ENCODE measurements at regions not wholly inside any gene's neighbourhood (a gene's known extent, or its start where the extent isn't known, plus 50 kb on each side); places are given as distances from the start of the nearest gene placed in this dataset.
"Not testable (repeated sequence)": the region's sequence is repeated elsewhere in the genome, so short reads cannot be mapped to it uniquely, and the experiment has no call there.

DNA sequence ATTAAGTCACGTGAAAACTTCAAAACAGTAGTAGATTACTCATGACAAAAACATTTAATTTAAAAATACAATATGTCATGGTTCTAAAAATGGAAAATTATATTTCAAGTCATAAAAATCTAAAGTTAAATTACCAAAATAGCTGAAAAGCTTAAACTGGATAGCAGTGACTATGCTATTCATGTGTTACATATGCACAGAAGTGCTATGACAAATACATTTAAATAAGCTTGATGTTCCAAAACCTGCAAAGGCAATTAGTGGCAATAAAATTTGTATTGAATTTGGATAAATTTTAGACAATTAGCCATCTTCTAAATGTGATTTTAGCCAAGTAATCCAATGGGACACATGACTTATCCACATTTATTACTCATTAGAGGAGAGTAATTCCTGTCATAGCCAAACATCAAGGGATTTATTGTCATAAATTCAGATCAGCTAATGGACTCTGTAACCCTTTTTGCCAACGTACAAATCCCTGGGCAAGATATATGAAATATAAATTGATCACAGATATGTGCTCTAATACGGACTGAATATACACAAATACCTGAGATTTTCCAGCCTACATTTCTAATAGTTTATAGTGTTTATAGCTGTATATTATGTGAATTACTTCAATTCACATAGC is 419.4 kb downstream of the ISL1 start:
- H3K4me1 ChIP-seq (ENCODE audit: insufficient read depth, low read length): no peaks in the 10 kb centered on the region
- DNase-seq: no peak
- no peaks in the 10 kb centered on the region for H3K36me3 ChIP-seq (ENCODE audit: insufficient read depth, low read length)
- no peaks in the 10 kb centered on the region for H3K27me3 ChIP-seq (ENCODE audit: insufficient read depth, low read length, poor library complexity, severe bottlenecking)
- CTCF ChIA-PET: no interaction called here
- H3K27ac ChIP-seq (ENCODE audit: low read depth, low read length): no peak overlapping the region
- H3K27ac Mint-ChIP-seq: no peak overlapping the region
- POLR2A ChIA-PET: no interaction called here
- H3K9me3 Mint-ChIP-seq: peaks cover 4 to 20% (median 7%) of the 10 kb centered on the region in 5 donors
- no peak overlapping the region for H3K4me3 Mint-ChIP-seq
- no peaks in the 10 kb centered on the region for H3K4me1 Mint-ChIP-seq
- no peaks in the 10 kb centered on the region for H3K36me3 Mint-ChIP-seq
- no peaks in the 10 kb centered on the region for H3K27me3 Mint-ChIP-seq
- H3K4me3 ChIP-seq (ENCODE audit: low read length): no peak overlapping the region
- H3K9me3 ChIP-seq (ENCODE audit: low read length): no peaks in the 10 kb centered on the region

- Mint-ChIP-seq H3K9me3 (peaks cover 5 to 14% (median 6%) of the 10 kb centered on the region in 5 donors), H3K27ac (no peak overlapping the region), H3K36me3 (no peaks in the 10 kb centered on the region), H3K4me1 (no peaks in the 10 kb centered on the region), H3K4me3 (no peak overlapping the region), H3K27me3 (no peaks in the 10 kb centered on the region)
- Histone ChIP-seq H3K4me3 (ENCODE audit: low read length) (no peak overlapping the region), H3K27ac (ENCODE audit: low read depth, low read length) (no peak overlapping the region), H3K27me3 (ENCODE audit: insufficient read depth, low read length, poor library complexity, severe bottlenecking) (no peaks in the 10 kb centered on the region), H3K36me3 (ENCODE audit: insufficient read depth, low read length) (no peaks in the 10 kb centered on the region), H3K9me3 (ENCODE audit: low read length) (no peaks in the 10 kb centered on the region), H3K4me1 (ENCODE audit: insufficient read depth, low read length) (no peaks in the 10 kb centered on the region)
- CTCF ChIA-PET: no interaction called here
- POLR2A ChIA-PET: no interaction called here
- no peak for DNase-seq
Observed at GRCh38 chr5:51806677-51807076, 423.4 kb downstream of the ISL1 start.

- Histone ChIP-seq H3K27ac (ENCODE audit: low read depth, low read length) (no peak overlapping the region), H3K9me3 (ENCODE audit: low read length) (no peaks in the 10 kb centered on the region), H3K4me3 (ENCODE audit: low read length) (no peak overlapping the region), H3K27me3 (ENCODE audit: insufficient read depth, low read length, poor library complexity, severe bottlenecking) (no peaks in the 10 kb centered on the region), H3K36me3 (ENCODE audit: insufficient read depth, low read length) (no peaks in the 10 kb centered on the region), H3K4me1 (ENCODE audit: insufficient read depth, low read length) (no peaks in the 10 kb centered on the region)
- H3K4me1 Mint-ChIP-seq: no peaks in the 10 kb centered on the region
- H3K4me3 Mint-ChIP-seq: no peak overlapping the region
- no peaks in the 10 kb centered on the region for H3K36me3 Mint-ChIP-seq
- DNase-seq: no peak
- ChIA-PET POLR2A (no interaction called here), CTCF (no interaction called here)
- H3K27ac Mint-ChIP-seq: no peak overlapping the region
- peaks cover 6 to 16% (median 7%) of the 10 kb centered on the region in 5 donors for H3K9me3 Mint-ChIP-seq
- H3K27me3 Mint-ChIP-seq: no peaks in the 10 kb centered on the region
Observed at GRCh38 chr5:51810592-51810991, 427.3 kb downstream of the ISL1 start.

- CTCF ChIA-PET: no interaction called here
- H3K4me3 ChIP-seq (ENCODE audit: low read length): no peak overlapping the region
- POLR2A ChIA-PET: no interaction called here
Observed at GRCh38 chr5:51811883-51812471, 428.7 kb downstream of the ISL1 start.

GRCh38 chr5:51814817-51815216 is 431.6 kb downstream of the ISL1 start:
- CTCF ChIA-PET, POLR2A ChIA-PET: not testable (repeated sequence)

More at GRCh38 chr5:51811883-51812471, 428.7 kb downstream of the ISL1 start:
- no peaks in the 10 kb centered on the region for H3K4me1 ChIP-seq (ENCODE audit: insufficient read depth, low read length)
- Mint-ChIP-seq H3K4me3 (no peak overlapping the region), H3K36me3 (no peaks in the 10 kb centered on the region), H3K9me3 (peaks cover 0 to 18% (median 7%) of the 10 kb centered on the region in 5 donors), H3K4me1 (no peaks in the 10 kb centered on the region), H3K27me3 (no peaks in the 10 kb centered on the region), H3K27ac (peak overlapping the region in 1 of 8 donors; percentile 50)
- H3K27ac ChIP-seq (ENCODE audit: low read depth, low read length): no peak overlapping the region
- no peaks in the 10 kb centered on the region for H3K36me3 ChIP-seq (ENCODE audit: insufficient read depth, low read length)
- H3K27me3 ChIP-seq (ENCODE audit: insufficient read depth, low read length, poor library complexity, severe bottlenecking): no peaks in the 10 kb centered on the region
- DNase-seq: no peak
- no peaks in the 10 kb centered on the region for H3K9me3 ChIP-seq (ENCODE audit: low read length)

GRCh38 chr5:51816427-51816826 is 433.2 kb downstream of the ISL1 start:
- POLR2A ChIA-PET: no interaction called here
- no peaks in the 10 kb centered on the region for H3K9me3 ChIP-seq (ENCODE audit: low read length)
- no peaks in the 10 kb centered on the region for H3K4me1 Mint-ChIP-seq
- no peaks in the 10 kb centered on the region for H3K4me1 ChIP-seq (ENCODE audit: insufficient read depth, low read length)
- H3K9me3 Mint-ChIP-seq: peaks cover 0 to 24% (median 12%) of the 10 kb centered on the region in 5 donors
- no peak for DNase-seq
- H3K36me3 Mint-ChIP-seq: no peaks in the 10 kb centered on the region
- H3K27me3 ChIP-seq (ENCODE audit: insufficient read depth, low read length, poor library complexity, severe bottlenecking): no peaks in the 10 kb centered on the region
- no peak overlapping the region for H3K27ac Mint-ChIP-seq
- CTCF ChIA-PET: no interaction called here
- no peak overlapping the region for H3K4me3 ChIP-seq (ENCODE audit: low read length)
- H3K36me3 ChIP-seq (ENCODE audit: insufficient read depth, low read length): no peaks in the 10 kb centered on the region
- no peak overlapping the region for H3K27ac ChIP-seq (ENCODE audit: low read depth, low read length)
- H3K27me3 Mint-ChIP-seq: no peaks in the 10 kb centered on the region
- H3K4me3 Mint-ChIP-seq: no peak overlapping the region

More at GRCh38 chr5:51814817-51815216, 431.6 kb downstream of the ISL1 start:
- not testable (repeated sequence) for H3K27me3 ChIP-seq (ENCODE audit: insufficient read depth, low read length, poor library complexity, severe bottlenecking); H3K9me3 ChIP-seq (ENCODE audit: low read length); H3K4me1 ChIP-seq (ENCODE audit: insufficient read depth, low read length); H3K4me3 ChIP-seq (ENCODE audit: low read length); H3K27ac ChIP-seq (ENCODE audit: low read depth, low read length); H3K4me1 Mint-ChIP-seq; H3K27me3 Mint-ChIP-seq; H3K27ac Mint-ChIP-seq; H3K36me3 ChIP-seq (ENCODE audit: insufficient read depth, low read length); H3K4me3 Mint-ChIP-seq; H3K36me3 Mint-ChIP-seq; DNase-seq
- H3K9me3 Mint-ChIP-seq: peaks cover 0 to 18% (median 9%) of the 10 kb centered on the region in 5 donors

GRCh38 chr5:51821697-51822096 is 438.4 kb downstream of the ISL1 start:
- Mint-ChIP-seq H3K4me1 (no peaks in the 10 kb centered on the region), H3K27me3 (no peaks in the 10 kb centered on the region), H3K36me3 (no peaks in the 10 kb centered on the region), H3K27ac (no peak overlapping the region), H3K4me3 (no peak overlapping the region), H3K9me3 (peaks cover 0 to 25% (median 13%) of the 10 kb centered on the region in 5 donors)
- POLR2A ChIA-PET: no interaction called here
- Histone ChIP-seq H3K4me3 (ENCODE audit: low read length) (no peak overlapping the region), H3K9me3 (ENCODE audit: low read length) (no peaks in the 10 kb centered on the region), H3K36me3 (ENCODE audit: insufficient read depth, low read length) (no peaks in the 10 kb centered on the region), H3K4me1 (ENCODE audit: insufficient read depth, low read length) (no peaks in the 10 kb centered on the region), H3K27ac (ENCODE audit: low read depth, low read length) (no peak overlapping the region), H3K27me3 (ENCODE audit: insufficient read depth, low read length, poor library complexity, severe bottlenecking) (no peaks in the 10 kb centered on the region)
- DNase-seq: no peak
- CTCF ChIA-PET: no interaction called here

GRCh38 chr5:51829230-51829629 is 446.0 kb downstream of the ISL1 start:
- no peak for DNase-seq
- H3K36me3 Mint-ChIP-seq: no peaks in the 10 kb centered on the region
- no peak overlapping the region for H3K4me3 Mint-ChIP-seq
- no peaks in the 10 kb centered on the region for H3K4me1 ChIP-seq (ENCODE audit: insufficient read depth, low read length)
- H3K27ac ChIP-seq (ENCODE audit: low read depth, low read length): no peak overlapping the region
- H3K36me3 ChIP-seq (ENCODE audit: insufficient read depth, low read length): no peaks in the 10 kb centered on the region
- no peak overlapping the region for H3K4me3 ChIP-seq (ENCODE audit: low read length)
- POLR2A ChIA-PET: no interaction called here
- no peak overlapping the region for H3K27ac Mint-ChIP-seq
- H3K9me3 Mint-ChIP-seq: peaks cover 2 to 13% (median 5%) of the 10 kb centered on the region in 5 donors
- no peaks in the 10 kb centered on the region for H3K9me3 ChIP-seq (ENCODE audit: low read length)
- no peaks in the 10 kb centered on the region for H3K27me3 ChIP-seq (ENCODE audit: insufficient read depth, low read length, poor library complexity, severe bottlenecking)
- no peaks in the 10 kb centered on the region for H3K27me3 Mint-ChIP-seq
- H3K4me1 Mint-ChIP-seq: no peaks in the 10 kb centered on the region
- CTCF ChIA-PET: no interaction called here

All from CD8-positive, alpha-beta memory T cell (primary cell).